ENCODE measurements at regions not wholly inside any gene's neighbourhood (a gene's known extent, or its start where the extent isn't known, plus 50 kb on each side); places are given as distances from the start of the nearest gene placed in this dataset.

- TF ChIP-seq EMX1 (CRISPR knock-in tag; IDR thresholded peaks at IDR 0.05) = no peak
- no peak for TF ChIP-seq ZNF232 (CRISPR knock-in tag; IDR thresholded peaks at IDR 0.05)
- TF ChIP-seq ESRRA (CRISPR knock-in tag; IDR thresholded peaks at IDR 0.05; ENCODE audit: borderline replicate concordance) = no peak
Measured at GRCh38 chr17:73847952-73848351, 203.7 kb upstream of the SDK2 start (continued).

GRCh38 chr17:73850426-73850825 lies 206.2 kb upstream of the SDK2 start:
- DNase-seq (ENCODE audit: low spot score) = no peak
- Mint-ChIP-seq H3K4me1 (no peaks in the 10 kb centered on the region), H3K4me3 (no peak overlapping the region), H3K9me3 (peaks cover 35% of the 10 kb centered on the region), H3K27ac (no peak overlapping the region), H3K27me3 (ENCODE audit: low read depth) (peaks cover 7% of the 10 kb centered on the region; the same call in 1 of the 2 replicates), H3K36me3 (no peaks in the 10 kb centered on the region)
- ChIA-PET CTCF (no interaction called here), POLR2A (no interaction called here)
- TF ChIP-seq E2F4 (CRISPR knock-in tag; IDR thresholded peaks at IDR 0.05; ENCODE audit: borderline replicate concordance, low read depth) = no peak
- TF ChIP-seq ATF6 (CRISPR knock-in tag; IDR thresholded peaks at IDR 0.05) = no peak
- no peak for TF ChIP-seq USF1 (CRISPR knock-in tag; IDR thresholded peaks at IDR 0.05)
- no peak for TF ChIP-seq MYBL2 (CRISPR knock-in tag; IDR thresholded peaks at IDR 0.05)
- TF ChIP-seq ATF2 (CRISPR knock-in tag; IDR thresholded peaks at IDR 0.05; ENCODE audit: borderline replicate concordance, low read depth) = no peak
- no peak for TF ChIP-seq NFE2L1 (CRISPR knock-in tag; IDR thresholded peaks at IDR 0.05)
- no peak for TF ChIP-seq RORB (CRISPR knock-in tag; IDR thresholded peaks at IDR 0.05)
- TF ChIP-seq FOXK1 (CRISPR knock-in tag; IDR thresholded peaks at IDR 0.05) = no peak
- TF ChIP-seq ERG (CRISPR knock-in tag; IDR thresholded peaks at IDR 0.05) = no peak
- TF ChIP-seq NR3C1 (CRISPR knock-in tag; conservative IDR thresholded peaks at IDR 0.05; ENCODE audit: low read depth) = no peak
- no peak for TF ChIP-seq ZBTB21 (CRISPR knock-in tag; IDR thresholded peaks at IDR 0.05; ENCODE audit: borderline replicate concordance)
- no peak for ATAC-seq

GRCh38 chr17:73851091-73851490 lies 206.8 kb upstream of the SDK2 start:
- Mint-ChIP-seq H3K4me3 (no peak overlapping the region), H3K27ac (no peak overlapping the region), H3K36me3 (no peaks in the 10 kb centered on the region), H3K4me1 (no peaks in the 10 kb centered on the region), H3K27me3 (ENCODE audit: low read depth) (peaks cover 7% of the 10 kb centered on the region; the same call in 1 of the 2 replicates), H3K9me3 (peaks cover 35% of the 10 kb centered on the region)
- ChIA-PET CTCF (no interaction called here), POLR2A (no interaction called here)
- no peak for ATAC-seq
- no peak for DNase-seq (ENCODE audit: low spot score)
- TF ChIP-seq KAT7 (CRISPR knock-in tag; IDR thresholded peaks at IDR 0.05; ENCODE audit: borderline replicate concordance) (no peak), ZNF423 (CRISPR knock-in tag; IDR thresholded peaks at IDR 0.05) (no peak), MAX (CRISPR knock-in tag; IDR thresholded peaks at IDR 0.05) (no peak), TEAD1 (CRISPR knock-in tag; IDR thresholded peaks at IDR 0.05) (no peak), SMAD4 (CRISPR knock-in tag; IDR thresholded peaks at IDR 0.05) (no peak), ZNF138 (CRISPR knock-in tag; conservative IDR thresholded peaks at IDR 0.05) (no peak), ESRRA (CRISPR knock-in tag; IDR thresholded peaks at IDR 0.05; ENCODE audit: borderline replicate concordance) (no peak), MLX (CRISPR knock-in tag; IDR thresholded peaks at IDR 0.05) (no peak), ZNF512 (CRISPR knock-in tag; IDR thresholded peaks at IDR 0.05; ENCODE audit: borderline replicate concordance) (no peak), ETV6 (CRISPR knock-in tag; IDR thresholded peaks at IDR 0.05) (no peak), HMGA2 (CRISPR knock-in tag; IDR thresholded peaks at IDR 0.05) (no peak), NFE2L1 (CRISPR knock-in tag; IDR thresholded peaks at IDR 0.05) (no peak), OVOL2 (CRISPR knock-in tag; IDR thresholded peaks at IDR 0.05; ENCODE audit: borderline replicate concordance) (no peak), ZMAT4 (CRISPR knock-in tag; IDR thresholded peaks at IDR 0.05) (no peak), NR3C1 (CRISPR knock-in tag; conservative IDR thresholded peaks at IDR 0.05; ENCODE audit: low read depth) (no peak), ZNF232 (CRISPR knock-in tag; IDR thresholded peaks at IDR 0.05) (no peak)
